ENCODE measurements at regions not wholly inside any gene's neighbourhood (a gene's known extent, or its start where the extent isn't known, plus 50 kb on each side); places are given as distances from the start of the nearest gene placed in this dataset.
"Not testable (repeated sequence)": the region's sequence is repeated elsewhere in the genome, so short reads cannot be mapped to it uniquely, and the experiment has no call there.

- DNase-seq (ENCODE audit: low read depth in 3 of 3, low spot score in 2 of 3), result no peak
Observed at GRCh38 chr3:25844891-25845290, 55.0 kb downstream of the OXSM start.

- no peak for DNase-seq (ENCODE audit: low read depth in 3 of 3, low spot score in 2 of 3)
Observed at GRCh38 chr3:25846282-25846681, 56.4 kb downstream of the OXSM start.

DNA sequence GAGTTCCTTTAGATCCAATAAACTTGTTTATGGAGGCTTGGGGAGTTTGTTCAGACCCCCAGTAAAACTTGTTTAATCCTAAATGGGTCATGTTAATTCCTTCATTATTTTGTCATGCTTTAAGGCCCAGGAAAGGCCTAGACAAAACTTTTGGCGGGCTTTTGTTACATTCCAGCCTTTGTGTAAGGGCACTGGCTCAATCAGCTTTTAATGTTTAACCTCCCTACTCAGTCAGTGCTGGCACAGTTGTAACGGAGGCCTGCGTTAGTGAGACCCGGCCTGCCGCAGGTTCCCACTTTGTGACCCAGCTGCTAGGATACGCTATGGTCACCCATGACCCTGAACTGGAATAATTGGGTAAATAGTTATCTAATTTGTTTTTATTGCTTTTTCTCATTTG, 59.2 kb downstream of the OXSM start:
- DNase-seq (ENCODE audit: low read depth in 3 of 3, low spot score in 2 of 3), result no peak

DNA sequence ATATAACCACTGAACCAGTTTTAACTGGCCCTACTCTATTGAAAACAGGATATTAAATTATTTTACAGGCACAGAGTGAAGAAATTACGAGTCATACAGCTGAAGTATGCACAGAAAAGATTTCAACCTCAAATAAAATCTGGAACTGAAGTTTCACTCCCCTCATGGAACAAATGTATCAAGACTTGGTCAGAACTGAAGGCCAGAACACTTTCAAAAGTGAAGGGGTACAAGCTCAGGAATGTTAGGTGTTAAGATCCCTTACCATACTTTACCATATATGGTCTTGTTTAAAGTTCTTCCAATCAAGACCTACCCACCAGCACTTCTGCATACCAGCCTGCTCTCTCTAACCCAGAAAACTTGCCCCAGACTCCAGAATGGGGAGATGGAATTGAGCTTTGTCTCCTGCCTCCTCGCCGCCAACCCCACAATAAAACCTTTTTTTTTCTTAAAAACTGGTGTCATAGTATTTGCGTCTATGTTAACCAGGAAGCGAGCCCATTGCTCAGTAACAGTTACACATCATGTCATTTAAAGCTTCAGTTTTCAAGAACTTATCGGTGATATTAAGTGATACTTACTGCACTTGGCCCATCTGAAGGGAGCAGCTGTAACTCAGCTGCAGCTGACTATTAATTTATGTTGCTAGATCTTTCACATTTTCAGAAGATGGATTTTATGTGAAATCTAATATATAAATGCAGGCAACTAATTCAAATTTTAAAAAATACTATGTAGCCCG, 59.9 kb downstream of the OXSM start:
- DNase-seq (ENCODE audit: low read depth in 3 of 3, low spot score in 2 of 3), result no peak

- not testable (repeated sequence) for DNase-seq (ENCODE audit: low read depth in 3 of 3, low spot score in 2 of 3)
Observed at GRCh38 chr3:25851693-25852259, 61.9 kb downstream of the OXSM start.

DNA sequence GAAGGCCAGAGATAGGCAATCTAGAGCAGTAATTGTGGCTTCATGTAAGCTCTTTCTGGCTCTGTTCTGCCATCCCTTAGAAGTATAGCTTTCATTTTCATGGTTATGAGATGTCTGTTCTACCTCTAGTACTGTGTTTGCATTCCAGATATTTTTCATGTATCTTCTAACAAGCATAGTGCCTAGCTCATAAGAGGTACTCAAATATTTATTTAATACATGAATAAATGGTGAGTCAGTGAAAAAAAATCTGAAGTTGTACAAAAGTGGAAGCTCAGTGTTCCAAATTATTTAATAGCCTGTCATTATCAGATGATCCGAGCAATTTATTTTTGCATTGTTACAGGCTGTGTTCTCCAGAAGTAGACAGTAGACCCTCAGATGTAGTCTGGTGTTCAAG, 64.3 kb downstream of the OXSM start:
- no peak for DNase-seq (ENCODE audit: low read depth in 3 of 3, low spot score in 2 of 3)

GRCh38 chr3:25854635-25855034, 64.7 kb downstream of the OXSM start:
- DNase-seq (ENCODE audit: low read depth in 3 of 3, low spot score in 2 of 3), result no peak

DNA sequence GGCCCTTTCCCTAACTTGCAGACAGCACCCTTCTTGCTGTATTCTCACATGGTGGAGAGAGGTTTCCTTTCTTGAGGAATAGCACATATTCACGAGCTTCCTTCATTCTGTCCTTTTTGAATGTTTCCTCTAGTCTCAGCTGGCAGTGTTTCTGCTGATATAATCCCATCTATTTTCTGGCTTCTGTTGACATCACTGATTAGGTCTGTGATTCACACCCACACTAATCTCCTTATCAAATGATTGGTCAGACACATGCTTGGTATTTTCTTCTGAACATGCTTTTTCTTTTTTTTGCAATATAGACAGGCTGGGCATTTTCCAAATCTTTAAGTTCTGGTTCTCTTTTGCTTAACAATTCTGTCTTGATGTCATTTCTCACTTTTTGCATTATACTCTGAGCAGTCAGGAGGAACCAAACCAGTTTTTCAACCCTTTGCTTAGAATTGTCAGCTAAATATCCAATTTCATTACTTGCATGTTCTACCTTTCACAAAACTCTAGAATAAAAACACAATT, 65.4 kb downstream of the OXSM start:
- no peak for DNase-seq (ENCODE audit: low read depth in 3 of 3, low spot score in 2 of 3)

DNA sequence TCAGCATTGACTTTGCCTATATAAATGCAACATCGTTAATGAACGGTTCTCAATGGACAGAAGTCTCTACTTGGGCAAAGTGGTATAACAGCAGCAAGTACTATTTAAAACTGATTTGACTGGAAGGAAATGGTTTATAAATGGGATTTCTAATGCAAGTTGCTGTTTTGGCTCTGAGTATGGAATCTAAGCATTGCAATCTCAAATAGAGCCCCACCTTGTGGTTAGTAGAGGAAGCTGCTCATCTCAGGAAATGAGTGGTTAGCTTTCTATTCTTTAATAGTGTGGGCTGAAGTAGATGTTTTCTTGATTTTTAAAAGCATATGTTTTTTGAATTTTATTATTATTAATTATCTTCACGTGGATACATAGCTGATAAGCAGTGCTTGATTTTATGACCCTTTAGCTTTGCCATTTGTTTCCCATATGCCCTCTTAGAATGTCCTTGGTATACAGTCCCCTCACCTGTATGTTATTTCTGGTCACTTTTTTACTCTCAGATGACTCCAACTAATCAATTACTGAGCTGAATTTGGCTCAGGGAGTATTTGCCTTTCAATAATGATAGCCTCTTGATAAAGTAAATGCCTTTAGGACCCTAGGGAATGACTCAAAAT, 67.1 kb downstream of the OXSM start:
- no peak for DNase-seq (ENCODE audit: low read depth in 3 of 3, low spot score in 2 of 3)

- no peak for DNase-seq (ENCODE audit: low read depth in 3 of 3, low spot score in 2 of 3)
Observed at GRCh38 chr3:25861566-25861965, 71.7 kb downstream of the OXSM start.

GRCh38 chr3:25863011-25863415, 73.1 kb downstream of the OXSM start:
- no peak for DNase-seq (ENCODE audit: low read depth in 3 of 3, low spot score in 2 of 3)

DNA sequence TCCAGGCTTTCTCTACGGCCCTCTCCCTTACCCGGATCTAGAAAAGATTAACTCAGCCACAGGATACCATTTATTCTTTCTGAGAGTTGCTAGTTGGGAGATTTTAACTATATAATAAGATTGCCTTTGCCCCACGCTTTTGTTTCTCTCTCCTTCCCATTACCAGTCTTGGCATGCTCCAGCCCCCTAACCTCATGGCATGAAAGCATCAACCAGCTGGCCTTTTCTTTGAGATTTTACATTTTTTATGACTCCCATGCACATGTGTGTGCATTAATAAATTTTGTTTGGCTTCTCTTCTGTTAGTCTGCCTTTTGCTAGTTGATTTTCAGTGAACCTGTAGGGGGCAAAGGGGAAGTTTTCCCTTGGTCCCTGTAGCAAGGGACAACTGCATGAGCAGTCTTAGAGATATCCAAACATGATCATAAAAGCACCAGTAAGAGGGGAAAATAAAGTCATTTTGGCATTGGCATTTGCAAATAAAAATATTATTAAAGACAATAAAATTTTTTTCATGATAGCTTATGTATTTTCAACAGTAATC, 73.6 kb downstream of the OXSM start:
- no peak for DNase-seq (ENCODE audit: low read depth in 3 of 3, low spot score in 2 of 3)

DNA sequence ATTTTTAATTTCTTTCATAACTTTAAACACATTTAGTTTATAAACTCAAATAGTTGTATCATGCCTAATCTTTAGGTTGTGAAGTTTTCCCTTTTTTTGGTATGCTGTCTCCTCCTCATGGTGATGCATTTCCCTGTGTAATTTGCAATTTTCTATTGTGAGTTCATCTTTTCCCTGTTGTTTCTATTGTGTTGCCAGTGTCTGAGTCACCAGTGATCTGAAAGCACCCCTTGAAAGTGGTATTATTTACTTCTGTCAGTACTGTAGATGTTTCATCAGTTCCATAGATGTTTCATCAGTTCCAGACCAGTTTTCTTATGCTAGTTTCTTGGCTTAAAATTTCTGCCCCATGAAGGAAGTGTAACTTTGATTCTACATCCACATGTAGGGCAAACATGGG, 80.6 kb downstream of the OXSM start:
- no peak for DNase-seq (ENCODE audit: low read depth in 3 of 3, low spot score in 2 of 3)

GRCh38 chr3:25872200-25872877, 82.4 kb downstream of the OXSM start:
- no peak for DNase-seq (ENCODE audit: low read depth in 3 of 3, low spot score in 2 of 3)

- no peak for DNase-seq (ENCODE audit: low read depth in 3 of 3, low spot score in 2 of 3)
Observed at GRCh38 chr3:25883492-25883891, 93.6 kb downstream of the OXSM start.

DNA sequence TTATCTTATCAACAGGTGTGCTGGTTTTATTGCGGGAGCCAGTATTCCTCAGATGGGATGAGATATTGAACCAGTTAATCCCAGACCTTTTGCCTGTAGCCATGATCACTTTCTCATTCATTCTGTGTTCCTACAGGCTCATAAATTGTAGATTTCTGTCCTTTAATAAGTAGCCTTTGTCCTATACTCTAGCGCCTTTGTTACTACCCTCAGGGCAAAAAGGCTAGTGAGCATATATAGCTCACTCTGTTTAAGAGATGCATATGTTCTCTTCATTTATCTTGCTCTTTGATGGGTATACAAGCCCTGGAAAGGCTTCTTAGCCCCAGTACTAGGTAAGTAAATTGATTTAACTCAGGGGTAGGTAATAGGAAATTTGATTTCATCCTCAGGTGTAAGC, 95.1 kb downstream of the OXSM start:
- DNase-seq (ENCODE audit: low read depth in 3 of 3, low spot score in 2 of 3), result no peak

GRCh38 chr3:25885544-25885943, 95.7 kb downstream of the OXSM start:
- no peak for DNase-seq (ENCODE audit: low read depth in 3 of 3, low spot score in 2 of 3)

GRCh38 chr3:25887907-25888306, 98.0 kb downstream of the OXSM start:
- DNase-seq (ENCODE audit: low read depth in 3 of 3, low spot score in 2 of 3), result no peak

DNA sequence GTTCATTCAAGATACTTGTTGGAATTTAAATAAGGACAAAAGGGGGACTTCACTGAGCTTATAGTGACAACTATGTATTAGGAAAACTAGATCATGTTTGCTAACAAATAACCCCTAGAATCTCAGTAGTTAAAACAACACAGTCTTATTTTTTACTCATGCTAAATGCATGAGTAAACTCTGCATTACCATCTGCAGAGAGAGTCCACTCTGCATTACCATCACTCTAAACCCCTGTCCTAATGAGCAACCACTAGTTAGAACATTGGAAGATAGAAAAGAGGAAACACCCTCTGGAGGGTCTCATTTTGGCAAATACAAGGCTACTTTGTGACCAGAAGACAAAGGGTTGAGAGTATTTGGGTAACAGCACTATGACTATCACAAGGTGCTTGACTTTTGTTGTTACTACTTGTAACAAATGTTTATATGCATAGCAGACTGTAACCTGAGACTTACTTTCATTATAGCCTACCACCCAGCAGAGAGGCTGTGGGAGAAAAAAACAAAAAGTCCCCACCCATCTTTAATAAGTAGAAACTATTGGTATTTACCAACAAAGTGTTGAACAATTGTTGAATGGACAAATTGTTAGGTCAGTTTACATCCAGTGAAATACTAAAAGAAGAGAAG, 99.1 kb downstream of the OXSM start:
- no peak for DNase-seq (ENCODE audit: low read depth in 3 of 3, low spot score in 2 of 3)

DNA sequence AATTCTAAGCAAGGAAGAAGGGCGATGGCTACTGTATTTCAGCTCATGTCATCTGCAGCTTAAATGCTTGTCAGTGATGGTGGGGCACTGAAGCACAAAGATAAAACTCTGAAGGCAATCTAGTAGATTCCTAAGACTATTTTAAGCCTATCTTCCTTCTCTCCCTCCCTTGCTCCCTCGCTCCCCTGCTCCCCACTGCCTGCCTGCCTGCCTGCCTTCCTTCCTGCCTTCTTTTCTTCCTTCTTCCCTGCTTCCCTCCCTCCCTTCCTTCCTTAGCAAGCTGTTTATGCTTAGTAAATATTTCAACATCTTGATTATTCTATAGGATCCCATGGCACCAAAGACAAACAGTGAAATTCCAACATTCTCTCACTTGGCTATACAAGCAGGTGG, 99.6 kb downstream of the OXSM start:
- DNase-seq (ENCODE audit: low read depth in 3 of 3, low spot score in 2 of 3), result no peak

DNA sequence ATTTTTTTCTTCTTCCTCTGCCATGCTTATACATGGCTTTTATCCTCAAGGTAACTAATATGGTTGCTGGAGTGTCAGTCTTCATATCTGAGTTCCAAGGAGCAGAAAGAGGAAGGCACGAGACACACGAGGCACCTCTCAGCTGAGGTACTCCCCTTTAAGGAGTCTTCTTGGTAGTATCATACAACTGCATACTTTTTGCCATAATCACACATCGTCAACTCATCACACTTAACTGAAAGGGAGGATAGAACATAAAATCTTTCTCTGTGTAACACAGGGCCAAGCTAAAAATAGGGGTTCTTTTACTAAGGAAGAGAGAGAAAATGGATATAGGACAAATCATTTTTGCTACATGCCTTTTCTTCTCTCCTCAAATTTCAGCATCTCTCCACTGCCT, 104.2 kb downstream of the OXSM start:
- DNase-seq (ENCODE audit: low read depth in 3 of 3, low spot score in 2 of 3), result no peak
